AG10803 (cell line): ENCODE measurements at regions not wholly inside any gene's neighbourhood (a gene's known extent, or its start where the extent isn't known, plus 50 kb on each side); places are given as distances from the start of the nearest gene placed in this dataset.

Source experiments
- DNase-seq: peaks from one replicate; pipeline ENCODE4 v3.0.0; 2010; ENCODE audit warnings: low read depth
- H3K4me3 ChIP-seq: 2 replicates; pipeline ENCODE4 v1.5.1; 2011; ENCODE audit warnings: mild to moderate bottlenecking, low read length, control low read depth
- CTCF ChIP-seq: conservative IDR thresholded peaks from 2 replicates; pipeline ENCODE4 v1.5.1; 2011; ENCODE audit warnings: mild to moderate bottlenecking, low read length, control low read depth, inconsistent platforms

- no peak overlapping the region for H3K4me3 ChIP-seq
- no peak for TF ChIP-seq CTCF
- DNase-seq, result no peak
These were observed 205.0 kb upstream of the CDKN3 start for GRCh38 chr14:54191846-54192245.

DNA sequence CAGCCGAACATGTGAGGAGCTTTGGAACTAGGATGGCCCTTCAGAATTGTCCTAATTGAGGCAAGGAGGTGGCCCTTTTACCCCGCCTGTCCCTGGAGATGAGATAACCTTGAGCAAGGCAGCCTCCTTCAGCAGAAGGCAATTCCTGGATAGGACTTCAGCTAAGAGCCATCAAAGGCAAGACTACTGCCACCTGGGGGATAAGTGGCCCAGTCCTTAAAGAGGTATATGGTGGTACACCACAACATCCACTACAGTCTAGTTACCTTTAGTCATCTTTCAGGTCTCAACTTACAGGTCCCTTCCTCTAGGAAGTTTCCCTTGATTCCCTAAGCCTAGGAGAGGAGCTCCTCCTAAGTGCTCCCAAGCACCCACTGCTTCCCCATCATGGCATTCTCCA lies 204.2 kb upstream of the CDKN3 start:
- no peak for TF ChIP-seq CTCF
- no peak for DNase-seq
- no peak overlapping the region for H3K4me3 ChIP-seq

GRCh38 chr14:54193871-54194270 lies 202.9 kb upstream of the CDKN3 start:
- H3K4me3 ChIP-seq, result no peak overlapping the region
- no peak for TF ChIP-seq CTCF
- DNase-seq, result no peak

DNA sequence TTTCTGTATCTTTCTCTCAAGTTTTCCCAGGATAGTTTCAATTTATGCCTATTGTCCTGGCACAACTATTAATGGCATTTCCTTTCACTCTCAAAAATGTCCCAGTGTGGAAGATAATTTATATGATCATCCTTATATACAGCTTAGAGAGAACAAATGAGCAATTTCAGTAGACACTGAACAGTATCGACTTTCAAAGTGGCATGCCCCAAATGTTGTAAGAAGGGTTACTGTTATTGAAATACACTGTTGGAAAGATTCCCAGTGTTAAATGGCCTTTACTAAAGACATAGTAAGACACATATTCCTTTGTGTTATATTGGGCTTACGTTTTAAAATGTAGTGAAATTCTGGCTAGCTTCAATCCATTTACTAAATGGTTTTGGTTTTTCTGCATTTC lies 202.3 kb upstream of the CDKN3 start:
- peak; percentile 34 for DNase-seq
- no peak for TF ChIP-seq CTCF
- no peak overlapping the region for H3K4me3 ChIP-seq

DNA sequence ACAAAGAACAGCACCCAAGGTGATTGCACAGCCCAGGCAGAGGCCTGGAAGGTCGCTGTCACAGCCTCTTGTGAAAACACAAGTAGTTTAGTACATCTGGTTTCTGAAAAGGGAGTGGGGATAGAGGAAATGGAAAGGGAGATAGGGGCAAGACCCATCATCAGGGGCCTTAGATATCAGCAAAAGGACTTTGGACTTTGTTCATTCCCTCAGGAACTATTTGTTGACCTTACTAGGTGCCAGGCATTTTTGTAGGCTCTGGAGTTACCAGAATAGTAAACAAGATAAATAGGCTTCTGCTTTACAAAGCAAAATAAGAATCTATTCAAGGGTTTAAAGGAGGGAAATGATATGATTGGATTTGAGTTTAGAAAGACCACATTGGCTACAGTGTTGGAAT lies 199.4 kb upstream of the CDKN3 start:
- DNase-seq, result no peak
- no peak overlapping the region for H3K4me3 ChIP-seq
- TF ChIP-seq CTCF, result no peak

- peak; percentile 86 for DNase-seq
- no peak overlapping the region for H3K4me3 ChIP-seq
- no peak for TF ChIP-seq CTCF
These were observed 196.1 kb upstream of the CDKN3 start for GRCh38 chr14:54200726-54201125.

- no peak for DNase-seq
- H3K4me3 ChIP-seq, result no peak overlapping the region
- no peak for TF ChIP-seq CTCF
These were observed 194.5 kb upstream of the CDKN3 start for GRCh38 chr14:54202288-54202687.
